HL-60 (cell line): ENCODE measurements at regions not wholly inside any gene's neighbourhood (a gene's known extent, or its start where the extent isn't known, plus 50 kb on each side); places are given as distances from the start of the nearest gene placed in this dataset.

Experiments used
- CTCF ChIP-seq: IDR thresholded peaks from one replicate; pipeline ENCODE4 v1.5.1; 2011; ENCODE audit warnings: low read length, control low read depth, inconsistent platforms; ENCODE audit not compliant: insufficient read depth
- POLR2AphosphoS5 ChIP-seq: IDR thresholded peaks from 2 replicates; pipeline ENCODE4 v1.6.1; 2012; ENCODE audit warnings: low read depth

GRCh38 chr1:72634946-72635345 lies 352.6 kb upstream of the NEGR1 start:
- no peak for TF ChIP-seq CTCF
- TF ChIP-seq POLR2AphosphoS5, result no peak
